Colonic mucosa (tissue), 4 donors: ENCODE measurements at regions not wholly inside any gene's neighbourhood (a gene's known extent, or its start where the extent isn't known, plus 50 kb on each side); places are given as distances from the start of the nearest gene placed in this dataset.

Source experiments
- DNase-seq: peaks from one replicate; pipeline ENCODE4 v3.0.0-alpha.2; 2020
- H3K27ac ChIP-seq: fragments of 200-600 bp; one replicate; pipeline ENCODE4 v1.8.0; 2021
- H3K27me3 ChIP-seq: fragments of 200-600 bp; one replicate; pipeline ENCODE4 v1.8.0; 2021
- H3K36me3 ChIP-seq: fragments of 200-600 bp; one replicate; pipeline ENCODE4 v1.8.0; 2021
- H3K4me1 ChIP-seq: fragments of 200-600 bp; one replicate; pipeline ENCODE4 v1.8.0; 2021; ENCODE audit warnings: mild to moderate bottlenecking
- H3K4me3 ChIP-seq: fragments of 200-600 bp; one replicate; pipeline ENCODE4 v1.8.0; 2021
- H3K9ac ChIP-seq, 2 donors: one replicate each; pipeline ENCODE4 v1.7.0; 2013; ENCODE audit warnings: control low read depth in 2 of 2, low read depth in 2 of 2, low read length in 2 of 2
- H3K9me3 ChIP-seq: fragments of 200-600 bp; one replicate; pipeline ENCODE4 v1.8.0; 2021
- CTCF ChIP-seq: fragments of 200-600 bp; IDR thresholded peaks from one replicate; pipeline ENCODE4 v1.8.0; 2022; ENCODE audit warnings: antibody characterized with exemption, mild to moderate bottlenecking
- intact Hi-C: fragments of 100-400 bp; cut with DNase I; formaldehyde crosslinking; loops from one replicate; pipeline ENCODE4 v1.14.1; 2022
- donor health status: healthy.
- donor health status: DM: no; HTN: no; CAD: no.
- donor health status: DM: no; HTN: no; CAD: no.

GRCh38 chrX:43552703-43553102, 103.4 kb upstream of the MAOA start:
- TF ChIP-seq CTCF: no peak
- Histone ChIP-seq H3K9me3 (no peaks in the 10 kb centered on the region), H3K4me1 (no peaks in the 10 kb centered on the region), H3K36me3 (no peaks in the 10 kb centered on the region), H3K27ac (no peak overlapping the region), H3K27me3 (no peaks in the 10 kb centered on the region), H3K4me3 (no peak overlapping the region), H3K9ac (no peak overlapping the region)
- intact Hi-C loops: loop anchor here (10.0 kb wide), 1 partner anchor 1758 kb away; no protein-coding TSS in a partner anchor
- no peak for DNase-seq

DNA sequence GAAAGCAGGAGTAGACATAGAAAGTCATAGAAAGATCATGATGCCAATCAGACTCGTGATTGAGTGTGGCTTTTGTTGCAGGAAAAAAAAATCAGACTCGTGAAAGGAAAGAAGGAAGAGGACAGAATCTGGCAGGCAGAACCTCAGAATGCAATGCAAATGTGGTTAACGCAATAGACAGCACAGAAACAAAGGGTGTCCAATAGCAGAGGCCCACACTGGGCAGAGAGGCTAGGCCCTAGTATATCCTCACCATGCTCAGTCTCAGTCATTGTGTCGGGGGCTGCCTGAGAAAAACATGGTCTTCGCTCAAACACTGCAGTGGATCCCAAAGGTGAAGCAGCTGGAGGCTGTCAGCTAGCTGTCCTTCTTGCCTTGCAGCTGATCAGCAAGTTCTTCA, 102.8 kb upstream of the MAOA start:
- no peak overlapping the region for H3K27ac ChIP-seq

DNA sequence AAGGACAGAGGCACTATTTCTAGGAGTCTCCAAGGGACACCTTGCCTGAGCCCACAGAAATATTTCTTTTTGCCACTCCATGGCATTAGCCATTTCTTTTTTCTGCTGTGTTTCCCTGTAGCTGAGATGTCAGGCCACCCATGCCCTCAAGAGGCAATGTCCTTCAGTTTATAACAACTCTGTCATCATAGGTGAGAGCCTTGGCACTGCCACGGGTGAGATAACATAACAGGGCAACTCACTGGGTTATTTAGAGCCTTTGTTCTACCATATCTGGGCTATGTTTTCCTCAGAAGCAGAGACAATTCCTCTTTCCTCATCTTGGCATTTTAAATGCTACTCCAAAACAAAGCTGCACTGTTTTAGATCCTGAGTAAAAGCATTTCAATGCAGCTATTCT, 99.9 kb upstream of the MAOA start:
- Histone ChIP-seq H3K9me3 (no peaks in the 10 kb centered on the region), H3K27ac (no peak overlapping the region), H3K4me3 (no peak overlapping the region), H3K36me3 (no peaks in the 10 kb centered on the region), H3K9ac (no peak overlapping the region), H3K27me3 (no peaks in the 10 kb centered on the region), H3K4me1 (no peaks in the 10 kb centered on the region)
- no peak for DNase-seq
- TF ChIP-seq CTCF: no peak
- intact Hi-C loops: loop anchor here (5.0 to 10.0 kb wide), 2 partner anchors 209 to 1761 kb away; no protein-coding TSS in a partner anchor

More for the DNA sequence above, 102.8 kb upstream of the MAOA start:
- Histone ChIP-seq H3K36me3 (no peaks in the 10 kb centered on the region), H3K9ac (no peak overlapping the region), H3K9me3 (no peaks in the 10 kb centered on the region), H3K4me1 (no peaks in the 10 kb centered on the region), H3K4me3 (no peak overlapping the region), H3K27me3 (no peaks in the 10 kb centered on the region)
- no peak for TF ChIP-seq CTCF
- DNase-seq: no peak
- intact Hi-C loops: loop anchor here (10.0 kb wide), 1 partner anchor 1758 kb away; no protein-coding TSS in a partner anchor

GRCh38 chrX:43557792-43558191, 98.3 kb upstream of the MAOA start:
- no peak overlapping the region for H3K9ac ChIP-seq
- H3K27ac ChIP-seq: no peak overlapping the region
- peak; percentile 56 for TF ChIP-seq CTCF
- H3K4me1 ChIP-seq: no peaks in the 10 kb centered on the region
- no peaks in the 10 kb centered on the region for H3K9me3 ChIP-seq
- H3K36me3 ChIP-seq: no peaks in the 10 kb centered on the region
- H3K27me3 ChIP-seq: no peaks in the 10 kb centered on the region
- no peak overlapping the region for H3K4me3 ChIP-seq
- DNase-seq: peak; percentile 75
- intact Hi-C loops: loop anchor here (2.0 to 10.0 kb wide), 3 partner anchors 193 to 1763 kb away; no protein-coding TSS in a partner anchor

GRCh38 chrX:43559644-43560043, 96.5 kb upstream of the MAOA start:
- peak overlapping the region; percentile 74 for H3K27ac ChIP-seq
- peak; percentile 71 for DNase-seq
- no peaks in the 10 kb centered on the region for H3K27me3 ChIP-seq
- no peak overlapping the region for H3K4me3 ChIP-seq
- no peaks in the 10 kb centered on the region for H3K4me1 ChIP-seq
- intact Hi-C loops: loop anchor here (2.0 to 10.0 kb wide), 3 partner anchors 191 to 1765 kb away; no protein-coding TSS in a partner anchor
- TF ChIP-seq CTCF: peak; percentile 52
- no peaks in the 10 kb centered on the region for H3K9me3 ChIP-seq
- no peaks in the 10 kb centered on the region for H3K36me3 ChIP-seq
- H3K9ac ChIP-seq: peak overlapping the region in 1 of 2 donors; percentile 3
